Mesenchymal stem cell (in vitro differentiated cells and primary cell): ENCODE measurements at regions not wholly inside any gene's neighbourhood (a gene's known extent, or its start where the extent isn't known, plus 50 kb on each side); places are given as distances from the start of the nearest gene placed in this dataset.
A peak's percentile ranks its signal among the peaks of the same experiment; 100 is the strongest.

Source experiments
- DNase-seq: peaks from one replicate; pipeline ENCODE4 v3.0.0-alpha.2; 2013
- H2AFZ ChIP-seq: one replicate; pipeline ENCODE4 v1.6.1; 2013; ENCODE audit warnings: low read depth, mild to moderate bottlenecking, control low read depth, inconsistent platforms, low read length, moderate library complexity
- H2AK5ac ChIP-seq: 2 replicates; pipeline ENCODE4 v1.6.1; 2013; ENCODE audit warnings: low read length, moderate library complexity, mild to moderate bottlenecking, inconsistent platforms; ENCODE audit not compliant: severe bottlenecking
- H2BK120ac ChIP-seq: one replicate; pipeline ENCODE4 v1.6.1; 2013; ENCODE audit warnings: low read depth, mild to moderate bottlenecking, inconsistent platforms, low read length, moderate library complexity
- H2BK12ac ChIP-seq, 2 experiments: one replicate each; pipeline ENCODE4 v1.6.1; 2013; ENCODE audit warnings: inconsistent platforms in 2 of 2, low read length in 2 of 2, mild to moderate bottlenecking in 2 of 2, moderate library complexity in 2 of 2, control low read depth in 1 of 2
- H2BK15ac ChIP-seq: one replicate; pipeline ENCODE4 v1.6.1; 2013; ENCODE audit warnings: mild to moderate bottlenecking, low read depth, inconsistent platforms; ENCODE audit not compliant: poor library complexity, severe bottlenecking
- H2BK5ac ChIP-seq: 2 replicates; pipeline ENCODE4 v1.6.1; 2013; ENCODE audit warnings: low read depth, mild to moderate bottlenecking, low read length, control low read depth, inconsistent platforms; ENCODE audit not compliant: poor library complexity, severe bottlenecking
- H3K14ac ChIP-seq, 2 experiments: one replicate each; pipeline ENCODE4 v1.6.1; 2013; ENCODE audit warnings: inconsistent platforms in 2 of 2, low read length in 2 of 2, control low read depth in 1 of 2, mild to moderate bottlenecking in 1 of 2, moderate library complexity in 1 of 2
- H3K18ac ChIP-seq, 2 experiments: one replicate each; pipeline ENCODE4 v1.6.1; 2013; ENCODE audit warnings: inconsistent platforms in 2 of 2, low read length in 2 of 2, control low read depth in 1 of 2, low read depth in 1 of 2, mild to moderate bottlenecking in 1 of 2
- H3K23ac ChIP-seq, 2 experiments: one replicate each; pipeline ENCODE4 v1.6.1; 2013; ENCODE audit warnings: inconsistent platforms in 2 of 2, low read length in 2 of 2, mild to moderate bottlenecking in 2 of 2, moderate library complexity in 2 of 2, control low read depth in 1 of 2
- H3K27ac ChIP-seq: 2 replicates; pipeline ENCODE4 v1.5.1; 2013; ENCODE audit warnings: mild to moderate bottlenecking, moderate library complexity, low read length, control low read depth, inconsistent platforms; ENCODE audit not compliant: poor library complexity, severe bottlenecking
- H3K27me3 ChIP-seq, 2 experiments: 2 replicates each; pipeline versions ENCODE4 v1.6.1 to v1.7.0; 2013; ENCODE audit warnings: low read length in 2 of 2, mild to moderate bottlenecking in 2 of 2, moderate library complexity in 2 of 2, control low read depth in 1 of 2, inconsistent platforms in 1 of 2; ENCODE audit not compliant: control insufficient read depth in 1 of 2, insufficient read depth in 1 of 2
- H3K36me3 ChIP-seq, 2 experiments: 2 replicates each; pipeline versions ENCODE4 v1.6.1 to v1.7.0; 2013; ENCODE audit warnings: low read length in 2 of 2, control low read depth in 1 of 2, inconsistent platforms in 1 of 2, low read depth in 1 of 2, mild to moderate bottlenecking in 1 of 2; ENCODE audit not compliant: insufficient read depth in 2 of 2, control insufficient read depth in 1 of 2
- H3K4ac ChIP-seq, 2 experiments: one replicate each; pipeline ENCODE4 v1.6.1; 2013; ENCODE audit warnings: inconsistent platforms in 2 of 2, low read length in 2 of 2, mild to moderate bottlenecking in 2 of 2, moderate library complexity in 2 of 2, control low read depth in 1 of 2, low read depth in 1 of 2
- H3K4me1 ChIP-seq: 2 replicates; pipeline ENCODE4 v1.6.1; 2013; ENCODE audit warnings: low read depth, low read length, control low read depth; ENCODE audit not compliant: control insufficient read depth, insufficient read depth
- H3K4me2 ChIP-seq: 2 replicates; pipeline ENCODE4 v1.6.1; 2013; ENCODE audit warnings: low read length, mild to moderate bottlenecking, inconsistent platforms; ENCODE audit not compliant: poor library complexity, severe bottlenecking
- H3K4me3 ChIP-seq, 2 experiments: 2 replicates each; pipeline versions ENCODE4 v1.5.1 to v1.7.0; 2013; ENCODE audit warnings: low read length in 2 of 2, mild to moderate bottlenecking in 2 of 2, control low read depth in 1 of 2, low read depth in 1 of 2; ENCODE audit not compliant: insufficient read depth in 1 of 2
- H3K79me1 ChIP-seq: replicated peaks from 2 replicates; pipeline ENCODE4 v1.6.1; 2013; ENCODE audit warnings: mild to moderate bottlenecking, control low read depth, low read length, inconsistent platforms; ENCODE audit not compliant: poor library complexity, severe bottlenecking
- H3K9ac ChIP-seq: 2 replicates; pipeline ENCODE4 v1.7.0; 2013; ENCODE audit warnings: mild to moderate bottlenecking, low read length, moderate library complexity
- H3K9me3 ChIP-seq: 2 replicates; pipeline ENCODE4 v1.7.0; 2013; ENCODE audit warnings: mild to moderate bottlenecking, low read length; ENCODE audit not compliant: control insufficient read depth
- H4K8ac ChIP-seq: one replicate; pipeline ENCODE4 v1.6.1; 2013; ENCODE audit warnings: inconsistent platforms, mild to moderate bottlenecking, low read length, moderate library complexity
- H4K91ac ChIP-seq: one replicate; pipeline ENCODE4 v1.6.1; 2013; ENCODE audit warnings: mild to moderate bottlenecking, low read length, inconsistent platforms
- WGBS: methylation state at CpG from one replicate; pipeline ENCODE4 v1.1.7; 2013; ENCODE audit warnings: mixed read lengths; 5-methylcytosine and 5-hydroxymethylcytosine counted together

DNA sequence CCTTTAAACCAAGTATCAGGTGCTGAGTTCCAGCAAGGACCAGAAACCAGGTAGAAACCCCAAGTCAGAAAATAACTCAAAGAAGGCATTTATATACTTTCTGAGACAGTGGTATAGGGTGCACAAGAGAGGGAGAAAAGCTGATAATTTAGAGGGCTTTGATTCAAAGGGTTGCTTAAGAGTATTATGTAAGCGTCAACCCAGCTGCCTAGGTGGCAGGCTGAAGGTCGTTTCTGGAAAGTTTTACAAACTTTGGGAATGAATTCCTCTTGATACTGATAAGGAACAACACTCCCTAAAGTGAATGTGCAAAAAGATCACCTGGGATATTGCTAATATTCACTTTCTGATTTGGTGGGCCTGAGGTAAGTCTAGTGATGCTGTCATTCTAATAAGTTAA lies 800.7 kb downstream of the MAFB start:
- H2BK120ac ChIP-seq, result no peak overlapping the region
- no peak overlapping the region for H4K8ac ChIP-seq
- H2BK15ac ChIP-seq, result no peak overlapping the region
- H3K4me3 ChIP-seq, result no peak overlapping the region
- no peak overlapping the region for H2BK12ac ChIP-seq
- H3K4me1 ChIP-seq, result peaks cover 5% of the 10 kb centered on the region
- 81% methylated on average over 2 of the region's 2 CpGs for WGBS
- H3K36me3 ChIP-seq, result no peaks in the 10 kb centered on the region
- no peak for DNase-seq
- H3K9me3 ChIP-seq, result no peaks in the 10 kb centered on the region
- no peak overlapping the region for H3K14ac ChIP-seq
- H3K27ac ChIP-seq, result no peak overlapping the region
- H2AK5ac ChIP-seq, result no peak overlapping the region
- no peak overlapping the region for H3K23ac ChIP-seq
- H3K4me2 ChIP-seq, result no peak overlapping the region
- H3K4ac ChIP-seq, result no peak overlapping the region
- H3K18ac ChIP-seq, result no peak overlapping the region
- H3K79me1 ChIP-seq, result no peaks in the 10 kb centered on the region
- no peak overlapping the region for H3K9ac ChIP-seq
- no peaks in the 10 kb centered on the region for H3K27me3 ChIP-seq
- H2AFZ ChIP-seq, result no peak overlapping the region
- H2BK5ac ChIP-seq, result no peak overlapping the region
- H4K91ac ChIP-seq, result no peak overlapping the region

DNA sequence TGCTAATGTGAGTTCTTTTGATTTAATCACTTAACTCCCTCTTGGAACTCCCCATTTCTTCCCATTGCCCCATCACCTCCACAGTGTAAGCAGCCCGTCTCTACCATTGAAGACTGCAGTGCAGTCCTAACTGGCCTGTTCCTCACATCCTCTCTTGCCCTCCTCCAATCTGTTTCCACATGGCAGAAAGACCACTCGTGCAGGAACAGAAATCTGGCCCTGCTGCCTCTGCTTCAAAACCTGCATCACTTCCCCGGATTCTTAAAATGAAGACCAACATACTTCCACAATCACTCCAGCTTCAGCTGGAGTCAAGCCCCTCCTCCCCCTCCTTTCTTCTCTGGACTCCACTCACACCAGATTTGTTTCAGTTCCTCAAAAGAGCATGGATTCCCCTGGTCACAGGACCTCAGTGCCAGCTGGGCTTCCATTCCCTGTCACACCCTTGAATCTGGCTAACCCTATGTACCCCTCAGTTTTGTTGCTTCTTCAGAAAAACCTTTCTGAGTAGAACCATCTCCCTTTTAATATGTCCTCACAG lies 802.3 kb downstream of the MAFB start:
- Histone ChIP-seq H3K14ac (peak overlapping the region in 1 of 2 experiments; percentile 89), H3K23ac (no peak overlapping the region), H3K4ac (peak overlapping the region in 1 of 2 experiments; percentile 26), H4K8ac (no peak overlapping the region), H3K9ac (peak overlapping the region; percentile 52), H3K4me2 (no peak overlapping the region), H2BK120ac (no peak overlapping the region), H2BK15ac (no peak overlapping the region), H2AK5ac (peak overlapping the region; percentile 41), H3K27me3 (no peaks in the 10 kb centered on the region), H3K4me3 (no peak overlapping the region), H2AFZ (no peak overlapping the region), H3K4me1 (peaks cover 2% of the 10 kb centered on the region), H3K36me3 (no peaks in the 10 kb centered on the region), H3K27ac (no peak overlapping the region), H4K91ac (no peak overlapping the region), H2BK5ac (no peak overlapping the region), H2BK12ac (peak overlapping the region in 1 of 2 experiments; percentile 63), H3K18ac (peak overlapping the region; percentile 8 to 57), H3K9me3 (no peaks in the 10 kb centered on the region), H3K79me1 (no peaks in the 10 kb centered on the region)
- no peak for DNase-seq
- 73% methylated on average over 3 of the region's 3 CpGs for WGBS

DNA sequence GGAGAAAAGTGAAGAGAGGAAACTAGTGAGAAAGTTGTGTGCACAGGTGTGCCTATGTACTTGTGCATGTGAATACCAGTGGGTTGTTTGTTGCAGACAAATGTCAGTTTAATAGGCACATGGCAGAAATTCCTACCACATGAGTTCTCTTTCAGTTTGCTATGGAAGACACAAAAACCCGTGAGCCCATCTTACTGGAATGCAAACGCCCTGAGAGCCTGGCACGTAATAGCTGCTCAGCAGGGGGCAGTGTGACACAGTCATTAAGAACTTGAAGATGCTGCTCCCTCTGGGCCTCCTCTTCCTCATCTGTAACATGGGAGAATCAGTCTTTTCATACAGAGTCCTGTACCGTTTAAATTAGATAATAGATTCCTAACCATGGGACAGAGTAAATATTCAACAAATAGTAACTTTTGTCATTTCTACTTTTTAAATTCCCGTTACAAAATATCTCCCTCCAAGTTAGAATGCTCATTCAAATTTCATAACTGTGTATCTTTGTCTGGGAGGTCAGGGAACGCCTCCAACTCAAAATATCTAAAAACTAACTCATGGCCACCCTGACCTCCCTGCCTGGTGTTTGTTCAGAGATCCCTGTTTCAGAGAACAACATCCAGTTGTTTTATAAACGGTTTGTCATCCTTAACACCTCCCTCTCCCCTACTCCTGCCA lies 802.9 kb downstream of the MAFB start:
- H3K79me1 ChIP-seq, result no peaks in the 10 kb centered on the region
- H3K27me3 ChIP-seq, result no peaks in the 10 kb centered on the region
- H3K4me1 ChIP-seq, result peaks cover 2% of the 10 kb centered on the region
- no peaks in the 10 kb centered on the region for H3K36me3 ChIP-seq
- no peak overlapping the region for H3K4me2 ChIP-seq
- no peak overlapping the region for H3K23ac ChIP-seq
- 48% methylated on average over 6 of the region's 7 CpGs for WGBS
- no peak overlapping the region for H3K27ac ChIP-seq
- no peak overlapping the region for H3K4ac ChIP-seq
- peak; percentile 82 for DNase-seq
- H3K9me3 ChIP-seq, result no peaks in the 10 kb centered on the region
- H2BK5ac ChIP-seq, result no peak overlapping the region
- no peak overlapping the region for H3K18ac ChIP-seq
- H2AK5ac ChIP-seq, result no peak overlapping the region
- no peak overlapping the region for H2BK120ac ChIP-seq
- H3K4me3 ChIP-seq, result no peak overlapping the region
- no peak overlapping the region for H2BK15ac ChIP-seq
- no peak overlapping the region for H2BK12ac ChIP-seq
- no peak overlapping the region for H2AFZ ChIP-seq
- H3K9ac ChIP-seq, result peak overlapping the region; percentile 52
- no peak overlapping the region for H3K14ac ChIP-seq
- no peak overlapping the region for H4K91ac ChIP-seq
- H4K8ac ChIP-seq, result no peak overlapping the region

- WGBS, result 67% methylated on average over 1 of the region's 1 CpG
- no peak overlapping the region for H3K4ac ChIP-seq
- H3K4me2 ChIP-seq, result no peak overlapping the region
- H2AK5ac ChIP-seq, result no peak overlapping the region
- H3K36me3 ChIP-seq, result no peaks in the 10 kb centered on the region
- H3K9me3 ChIP-seq, result no peaks in the 10 kb centered on the region
- no peaks in the 10 kb centered on the region for H3K79me1 ChIP-seq
- no peak overlapping the region for H2BK5ac ChIP-seq
- no peak overlapping the region for H2BK120ac ChIP-seq
- no peak overlapping the region for H3K14ac ChIP-seq
- no peak overlapping the region for H2AFZ ChIP-seq
- H3K27ac ChIP-seq, result no peak overlapping the region
- no peak overlapping the region for H2BK15ac ChIP-seq
- no peak for DNase-seq
- no peak overlapping the region for H3K9ac ChIP-seq
- H3K23ac ChIP-seq, result no peak overlapping the region
- no peak overlapping the region for H3K18ac ChIP-seq
- H3K4me1 ChIP-seq, result peaks cover 2% of the 10 kb centered on the region
- no peak overlapping the region for H4K8ac ChIP-seq
- no peak overlapping the region for H4K91ac ChIP-seq
- H2BK12ac ChIP-seq, result no peak overlapping the region
- no peaks in the 10 kb centered on the region for H3K27me3 ChIP-seq
- no peak overlapping the region for H3K4me3 ChIP-seq
Observed at GRCh38 chr20:39882806-39883205, 806.2 kb downstream of the MAFB start.
